Posterior vena cava (tissue), 2 donors: ENCODE measurements at regions not wholly inside any gene's neighbourhood (a gene's known extent, or its start where the extent isn't known, plus 50 kb on each side); places are given as distances from the start of the nearest gene placed in this dataset.

Experiments
- DNase-seq: peaks from one replicate; pipeline ENCODE4 v3.0.0-alpha.2; 2020; ENCODE audit warnings: low spot score
- intact Hi-C, 2 donors: fragments of 100-400 bp; cut with DNase I; formaldehyde crosslinking; loops; one replicate each; pipeline versions ENCODE4 v1.14.1 to v1.14.2; 2022 to 2023
- donor health status: DM: yes; HTN: yes; CAD: no.
- donor health status: DM: yes; HTN: yes; CAD: no.

DNA sequence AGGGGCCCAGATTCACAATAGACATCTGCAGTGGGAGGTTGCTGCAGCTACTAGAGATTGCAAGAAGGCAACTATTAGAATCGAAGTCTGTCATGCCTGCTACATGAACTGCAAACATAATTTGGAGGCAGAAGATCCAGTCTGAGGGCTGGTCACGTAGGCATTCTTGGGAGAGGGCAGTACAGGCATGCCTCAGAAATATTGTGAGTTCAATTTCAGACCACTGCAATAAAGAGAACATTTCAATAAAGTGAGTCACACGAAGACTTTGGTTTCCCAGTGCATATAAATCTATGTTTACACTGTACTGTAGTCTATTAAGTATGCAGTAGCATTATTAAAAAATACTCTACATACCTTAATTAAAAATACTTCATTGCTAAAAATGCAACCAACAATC, 585.8 kb upstream of the FAT1 start:
- no peak for DNase-seq
- intact Hi-C loops: no loop called here

GRCh38 chr4:187312299-187312698, 588.6 kb upstream of the FAT1 start:
- no peak for DNase-seq
- intact Hi-C loops: no loop called here

DNA sequence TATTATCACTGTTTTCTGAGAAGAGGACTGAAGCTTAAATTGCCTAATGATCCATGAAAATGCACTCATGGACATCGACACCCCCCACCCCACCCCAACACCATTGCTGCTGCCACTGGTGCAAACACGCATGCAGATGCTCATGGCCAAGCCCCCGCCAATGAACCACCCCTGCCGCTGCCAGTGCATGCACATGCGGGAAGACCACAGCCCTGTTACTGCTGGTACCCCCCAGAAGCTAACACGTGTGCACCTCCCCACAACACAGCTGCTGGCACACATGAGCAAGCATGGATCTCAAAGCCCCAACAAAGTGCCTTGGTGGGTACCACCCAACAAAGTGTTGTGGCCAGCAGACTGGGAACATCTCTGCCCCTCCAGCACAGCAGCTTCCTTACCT, 594.1 kb upstream of the FAT1 start:
- intact Hi-C loops: no loop called here
- DNase-seq: no peak

GRCh38 chr4:187321711-187322110, 598.1 kb upstream of the FAT1 start:
- intact Hi-C loops: no loop called here
- no peak for DNase-seq

- intact Hi-C loops: loop anchor here in 1 of 2 donors (10.0 kb wide), 1 partner anchor 613 kb away; no protein-coding TSS in a partner anchor
- no peak for DNase-seq
These were observed 608.5 kb upstream of the FAT1 start for GRCh38 chr4:187332141-187332540.

GRCh38 chr4:187333151-187333550, 609.5 kb upstream of the FAT1 start:
- no peak for DNase-seq
- intact Hi-C loops: loop anchor here in 1 of 2 donors (10.0 kb wide), 1 partner anchor 612 kb away; no protein-coding TSS in a partner anchor

- intact Hi-C loops: loop anchor here in 1 of 2 donors (10.0 kb wide), 1 partner anchor 609 kb away; no protein-coding TSS in a partner anchor
- no peak for DNase-seq
These were observed 611.7 kb upstream of the FAT1 start for GRCh38 chr4:187335339-187335738.

DNA sequence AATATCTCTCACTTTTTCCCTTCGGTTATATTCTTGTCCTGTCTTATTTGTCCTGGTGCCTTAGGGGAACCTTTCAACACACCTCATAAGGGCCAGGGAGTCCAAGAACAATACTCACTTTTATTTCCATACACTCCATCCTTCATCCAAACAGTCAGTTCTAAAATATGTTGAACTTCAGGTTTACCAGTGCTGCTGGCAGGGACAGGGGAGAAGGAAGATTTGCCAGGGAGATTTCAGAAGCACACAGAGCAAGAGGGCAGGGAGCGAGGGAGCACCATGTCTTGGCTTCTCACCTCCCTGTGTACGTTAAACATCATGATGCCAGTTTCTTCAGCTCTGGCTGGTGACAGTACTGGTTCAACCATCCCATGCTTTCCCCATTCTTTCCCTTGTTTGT, 631.1 kb upstream of the FAT1 start:
- no peak for DNase-seq
- intact Hi-C loops: loop anchor here in 1 of 2 donors (5.0 kb wide), 1 partner anchor 682 kb away; no protein-coding TSS in a partner anchor

GRCh38 chr4:187357045-187357643, 633.5 kb upstream of the FAT1 start:
- intact Hi-C loops: loop anchor here in 1 of 2 donors (5.0 kb wide), 1 partner anchor 685 kb away; no protein-coding TSS in a partner anchor
- no peak for DNase-seq

DNA sequence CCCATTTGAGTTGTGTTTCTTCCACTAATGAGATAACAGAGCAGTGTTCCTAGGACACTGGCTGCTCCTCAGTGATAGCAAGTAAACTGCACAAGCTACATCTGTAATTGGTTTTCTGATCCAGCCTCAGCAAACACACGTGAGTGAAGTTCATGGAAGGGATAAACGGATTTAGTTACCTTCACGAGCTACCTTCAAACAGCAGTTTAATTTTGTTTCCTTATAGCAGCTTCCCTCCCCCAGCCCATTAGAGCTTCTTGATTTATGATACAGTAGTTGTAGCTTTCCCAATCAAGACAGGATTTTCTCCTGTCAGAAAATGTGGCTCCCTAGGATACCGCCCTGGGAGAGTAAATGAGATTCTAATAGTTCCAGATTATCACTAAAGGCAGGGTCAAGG, 634.2 kb upstream of the FAT1 start:
- DNase-seq: no peak
- intact Hi-C loops: loop anchor here in 1 of 2 donors (5.0 kb wide), 1 partner anchor 686 kb away; no protein-coding TSS in a partner anchor

- no peak for DNase-seq
- intact Hi-C loops: no loop called here
These were observed 632.4 kb upstream of the ZFP42 start for GRCh38 chr4:187362937-187363857.

DNA sequence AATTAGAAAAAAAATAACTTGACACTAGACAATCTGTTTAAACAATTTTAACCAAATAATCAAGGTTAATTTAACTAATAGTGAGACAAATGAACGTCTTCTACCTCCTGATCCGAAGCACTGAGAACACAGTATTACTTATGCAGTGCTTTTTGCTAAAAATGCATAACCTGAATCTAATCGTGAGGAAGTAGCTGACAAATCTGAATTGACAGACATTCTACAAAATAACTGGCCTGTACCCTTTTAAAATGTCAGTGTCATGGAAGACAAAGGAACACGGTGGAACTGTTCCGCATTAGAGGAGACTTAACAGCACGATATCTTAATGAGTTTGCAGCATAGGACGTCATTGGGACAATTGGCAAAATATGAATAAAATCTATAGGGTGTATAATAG, 631.2 kb upstream of the ZFP42 start:
- intact Hi-C loops: no loop called here
- no peak for DNase-seq

GRCh38 chr4:187364851-187365250, 630.7 kb upstream of the ZFP42 start:
- no peak for DNase-seq
- intact Hi-C loops: no loop called here

- no peak for DNase-seq
- intact Hi-C loops: no loop called here
These were observed 629.0 kb upstream of the ZFP42 start for GRCh38 chr4:187366530-187366929.

DNA sequence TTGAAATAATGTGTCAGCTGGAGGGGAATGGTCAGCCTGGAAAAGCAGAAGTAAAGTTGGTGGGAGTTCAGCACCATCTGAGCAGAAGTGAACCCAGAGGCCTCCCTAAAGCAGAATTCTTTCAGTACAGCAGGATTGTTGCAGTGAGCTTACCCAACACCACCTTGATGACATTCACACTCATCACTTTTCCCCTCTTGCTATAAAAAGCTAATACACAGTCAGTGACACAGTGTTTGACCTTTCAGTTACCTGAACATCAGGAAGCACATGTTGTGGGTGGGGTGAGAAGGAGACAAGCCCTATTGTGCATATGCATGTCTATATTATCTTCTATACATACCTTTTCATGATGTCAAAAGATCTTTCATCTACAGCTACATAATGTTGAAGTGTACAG, 624.7 kb upstream of the ZFP42 start:
- no peak for DNase-seq
- intact Hi-C loops: no loop called here

DNA sequence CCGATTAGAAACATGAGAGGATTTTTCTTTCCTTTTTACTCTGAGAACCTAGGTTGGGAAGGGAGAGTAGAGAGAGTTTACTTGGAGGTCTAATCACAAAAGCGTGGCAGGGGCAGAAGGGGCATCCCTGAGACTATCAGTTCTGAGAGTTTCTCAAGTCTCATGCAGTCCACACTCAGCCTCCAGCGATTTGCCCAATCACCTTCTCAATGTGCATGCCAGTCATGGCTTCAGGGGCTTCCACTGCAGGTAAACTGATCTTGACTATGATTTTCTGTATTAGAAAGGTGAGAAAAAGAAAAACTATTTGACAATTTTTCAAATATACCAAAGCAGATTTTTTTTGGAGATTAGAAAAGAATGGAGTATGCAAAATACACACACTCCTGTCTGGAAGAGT, 617.1 kb upstream of the ZFP42 start:
- DNase-seq: no peak
- intact Hi-C loops: no loop called here

- no peak for DNase-seq
- intact Hi-C loops: no loop called here
These were observed 615.4 kb upstream of the ZFP42 start for GRCh38 chr4:187380181-187380581.

DNA sequence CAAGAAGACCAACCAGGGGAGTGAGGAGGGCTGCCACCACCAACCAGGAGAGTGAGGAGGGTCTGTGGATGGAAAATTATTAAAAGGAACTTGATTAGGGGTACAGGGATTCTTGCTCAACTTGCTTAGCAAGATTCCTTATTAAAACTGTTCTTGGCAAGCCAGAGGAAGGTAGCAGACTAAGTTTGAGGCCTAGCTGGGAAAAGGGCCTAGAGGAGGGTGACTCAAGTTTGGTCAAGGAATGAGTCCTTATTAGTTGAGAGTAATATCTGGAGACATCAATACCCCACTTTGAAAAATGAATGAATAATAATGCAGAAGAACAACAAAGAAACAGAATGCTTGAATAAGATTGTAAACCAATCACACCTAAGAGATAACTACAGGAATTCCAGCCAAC, 612.4 kb upstream of the ZFP42 start:
- intact Hi-C loops: no loop called here
- no peak for DNase-seq

- no peak for DNase-seq
- intact Hi-C loops: no loop called here
These were observed 607.8 kb upstream of the ZFP42 start for GRCh38 chr4:187387739-187388138.

DNA sequence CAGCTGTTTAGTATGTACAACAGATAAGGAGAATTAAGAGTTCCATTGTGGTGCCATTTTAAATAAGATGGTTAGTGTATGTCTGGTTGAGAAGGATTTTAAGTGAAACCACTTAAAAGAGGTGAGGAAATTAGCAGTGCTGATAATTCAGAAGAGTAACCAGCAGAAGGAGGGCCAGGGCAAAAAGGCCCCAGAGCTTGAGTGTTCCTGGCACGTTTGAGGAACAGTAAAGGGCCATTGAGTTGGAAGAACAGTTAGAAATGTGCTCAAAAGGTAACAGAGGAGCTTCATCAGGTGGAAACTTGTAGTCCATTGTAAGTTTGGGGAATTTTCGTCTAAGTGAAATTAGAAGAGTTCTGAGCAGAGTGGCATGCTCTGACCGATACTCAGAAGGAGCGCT, 606.2 kb upstream of the ZFP42 start:
- intact Hi-C loops: no loop called here
- no peak for DNase-seq

DNA sequence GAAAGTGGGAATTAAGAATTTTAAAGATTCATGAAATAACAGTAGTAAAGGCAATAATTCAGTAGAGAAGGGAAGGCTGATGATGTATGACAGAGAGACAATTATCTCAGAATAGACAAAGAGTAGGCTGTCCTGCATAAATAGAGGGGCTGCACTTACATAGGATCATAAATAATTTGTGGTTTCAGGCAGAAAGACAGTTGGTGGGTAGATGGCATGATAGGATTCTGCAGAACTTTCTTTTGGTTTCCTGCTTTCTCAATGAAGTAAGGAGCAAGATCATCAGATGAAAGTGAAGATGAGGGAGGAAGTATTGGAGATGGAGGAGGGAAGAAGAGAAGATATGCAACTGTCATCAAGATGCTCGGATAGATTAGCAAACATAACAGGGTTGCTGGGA, 604.9 kb upstream of the ZFP42 start:
- no peak for DNase-seq
- intact Hi-C loops: no loop called here
